ENCODE measurements at regions not wholly inside any gene's neighbourhood (a gene's known extent, or its start where the extent isn't known, plus 50 kb on each side); places are given as distances from the start of the nearest gene placed in this dataset.
A peak's percentile ranks its signal among the peaks of the same experiment; 100 is the strongest.

- Histone ChIP-seq H3K27ac (ENCODE audit: low read length) (no peak overlapping the region), H3K4me3 (ENCODE audit: low read length) (no peak overlapping the region), H3K4me1 (ENCODE audit: control insufficient read depth, insufficient read depth, low read length) (no peaks in the 10 kb centered on the region), H3K27me3 (ENCODE audit: control insufficient read depth, insufficient read depth, low read length) (no peaks in the 10 kb centered on the region), H3K36me3 (ENCODE audit: control insufficient read depth, insufficient read depth, low read length) (no peaks in the 10 kb centered on the region), H3K9me3 (replicated peaks; ENCODE audit: control insufficient read depth, low read depth, low read length) (no peaks in the 10 kb centered on the region)
- DNase-seq: peak; percentile 3
These were observed 92.1 kb upstream of the ANKRD50 start for GRCh38 chr4:124804584-124804983.

DNA sequence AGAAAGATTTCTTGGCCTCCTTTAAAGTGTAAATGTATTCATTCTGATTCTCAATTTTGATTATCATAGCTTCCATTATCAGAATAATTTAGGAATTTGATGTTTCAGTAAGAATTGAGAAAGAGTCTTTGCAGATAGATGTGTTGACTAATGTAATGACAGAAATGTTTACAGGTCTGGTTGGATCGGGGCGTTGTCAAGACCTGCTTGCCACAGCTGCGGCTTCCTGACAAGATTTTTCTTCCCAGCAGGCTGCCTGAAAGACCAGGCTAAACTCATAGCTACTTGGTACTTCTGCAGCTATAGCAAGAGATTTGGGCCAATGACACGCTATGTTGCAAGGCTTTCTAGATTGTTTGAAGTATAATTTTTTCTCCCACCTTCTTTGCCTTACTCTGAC is 91.5 kb upstream of the ANKRD50 start:
- no peak overlapping the region for H3K4me3 ChIP-seq (ENCODE audit: low read length)
- H3K36me3 ChIP-seq (ENCODE audit: control insufficient read depth, insufficient read depth, low read length): no peaks in the 10 kb centered on the region
- no peaks in the 10 kb centered on the region for H3K4me1 ChIP-seq (ENCODE audit: control insufficient read depth, insufficient read depth, low read length)
- no peak overlapping the region for H3K27ac ChIP-seq (ENCODE audit: low read length)
- no peaks in the 10 kb centered on the region for H3K27me3 ChIP-seq (ENCODE audit: control insufficient read depth, insufficient read depth, low read length)
- no peaks in the 10 kb centered on the region for H3K9me3 ChIP-seq (replicated peaks; ENCODE audit: control insufficient read depth, low read depth, low read length)
- WGBS (ENCODE audit: insufficient coverage): 86% methylated on average over 3 of the region's 4 CpGs
- no peak for DNase-seq

DNA sequence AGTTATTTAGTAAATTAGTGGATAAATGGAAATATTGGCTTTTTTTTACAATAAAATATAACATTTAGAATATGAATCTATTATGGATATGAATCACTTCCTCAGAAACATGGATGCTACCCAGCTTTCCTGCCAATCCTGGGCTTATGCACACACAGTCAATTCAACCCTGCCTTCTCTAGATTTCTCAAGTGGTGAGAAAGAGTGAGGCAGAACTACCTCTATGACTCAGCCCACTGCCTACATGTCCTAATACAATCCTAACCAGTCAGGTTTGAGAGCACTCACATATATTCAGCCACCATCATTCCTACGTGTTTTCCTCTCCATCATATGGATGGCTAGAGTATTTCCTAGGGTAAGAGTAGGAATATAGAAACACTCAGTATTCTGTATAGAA is 91.1 kb upstream of the ANKRD50 start:
- no CpG with 5 or more reads among the region's 1 CpG for WGBS (ENCODE audit: insufficient coverage)
- no peaks in the 10 kb centered on the region for H3K27me3 ChIP-seq (ENCODE audit: control insufficient read depth, insufficient read depth, low read length)
- no peak for DNase-seq
- no peak overlapping the region for H3K27ac ChIP-seq (ENCODE audit: low read length)
- H3K4me3 ChIP-seq (ENCODE audit: low read length): no peak overlapping the region
- H3K4me1 ChIP-seq (ENCODE audit: control insufficient read depth, insufficient read depth, low read length): no peaks in the 10 kb centered on the region
- H3K36me3 ChIP-seq (ENCODE audit: control insufficient read depth, insufficient read depth, low read length): no peaks in the 10 kb centered on the region
- H3K9me3 ChIP-seq (replicated peaks; ENCODE audit: control insufficient read depth, low read depth, low read length): no peaks in the 10 kb centered on the region

DNA sequence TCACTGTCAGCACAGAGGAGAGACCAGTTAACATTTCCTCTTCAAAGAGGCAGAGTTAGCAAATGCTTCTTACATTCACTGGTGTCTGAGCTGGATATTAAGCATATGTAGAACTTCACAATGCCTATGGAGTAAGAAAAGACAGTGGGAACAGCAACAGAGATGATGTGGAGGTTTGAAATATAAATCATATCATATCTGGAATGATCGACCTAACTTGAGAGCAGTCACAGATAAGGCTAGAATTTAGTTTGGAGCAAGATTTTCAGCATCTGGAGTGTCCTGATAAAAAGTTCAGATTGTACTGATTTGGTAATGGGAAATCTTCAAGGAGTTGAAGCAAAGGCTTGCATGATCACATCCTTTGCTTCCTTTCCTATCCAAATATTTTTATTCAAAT is 90.5 kb upstream of the ANKRD50 start:
- no peaks in the 10 kb centered on the region for H3K9me3 ChIP-seq (replicated peaks; ENCODE audit: control insufficient read depth, low read depth, low read length)
- no peaks in the 10 kb centered on the region for H3K27me3 ChIP-seq (ENCODE audit: control insufficient read depth, insufficient read depth, low read length)
- no peak overlapping the region for H3K27ac ChIP-seq (ENCODE audit: low read length)
- no peaks in the 10 kb centered on the region for H3K36me3 ChIP-seq (ENCODE audit: control insufficient read depth, insufficient read depth, low read length)
- no peak for DNase-seq
- no peaks in the 10 kb centered on the region for H3K4me1 ChIP-seq (ENCODE audit: control insufficient read depth, insufficient read depth, low read length)
- WGBS (ENCODE audit: insufficient coverage): 83% methylated on average over 1 of the region's 1 CpG
- no peak overlapping the region for H3K4me3 ChIP-seq (ENCODE audit: low read length)

- Histone ChIP-seq H3K27me3 (ENCODE audit: control insufficient read depth, insufficient read depth, low read length) (no peaks in the 10 kb centered on the region), H3K4me3 (ENCODE audit: low read length) (no peak overlapping the region), H3K4me1 (ENCODE audit: control insufficient read depth, insufficient read depth, low read length) (no peaks in the 10 kb centered on the region), H3K27ac (ENCODE audit: low read length) (no peak overlapping the region), H3K36me3 (ENCODE audit: control insufficient read depth, insufficient read depth, low read length) (no peaks in the 10 kb centered on the region), H3K9me3 (replicated peaks; ENCODE audit: control insufficient read depth, low read depth, low read length) (no peaks in the 10 kb centered on the region)
- no peak for DNase-seq
- WGBS (ENCODE audit: insufficient coverage): no CpG with 5 or more reads among the region's 3 CpGs
These were observed 84.7 kb upstream of the ANKRD50 start for GRCh38 chr4:124797223-124797622.

GRCh38 chr4:124790471-124790870 is 77.9 kb upstream of the ANKRD50 start:
- H3K9me3 ChIP-seq (replicated peaks; ENCODE audit: control insufficient read depth, low read depth, low read length): no peaks in the 10 kb centered on the region
- no peak overlapping the region for H3K27ac ChIP-seq (ENCODE audit: low read length)
- H3K27me3 ChIP-seq (ENCODE audit: control insufficient read depth, insufficient read depth, low read length): no peaks in the 10 kb centered on the region
- no peaks in the 10 kb centered on the region for H3K4me1 ChIP-seq (ENCODE audit: control insufficient read depth, insufficient read depth, low read length)
- H3K36me3 ChIP-seq (ENCODE audit: control insufficient read depth, insufficient read depth, low read length): no peaks in the 10 kb centered on the region
- no peak overlapping the region for H3K4me3 ChIP-seq (ENCODE audit: low read length)
- no peak for DNase-seq

- DNase-seq: no peak
- Histone ChIP-seq H3K9me3 (replicated peaks; ENCODE audit: control insufficient read depth, low read depth, low read length) (no peaks in the 10 kb centered on the region), H3K4me1 (ENCODE audit: control insufficient read depth, insufficient read depth, low read length) (no peaks in the 10 kb centered on the region), H3K27ac (ENCODE audit: low read length) (no peak overlapping the region), H3K27me3 (ENCODE audit: control insufficient read depth, insufficient read depth, low read length) (no peaks in the 10 kb centered on the region), H3K4me3 (ENCODE audit: low read length) (no peak overlapping the region), H3K36me3 (ENCODE audit: control insufficient read depth, insufficient read depth, low read length) (no peaks in the 10 kb centered on the region)
- WGBS (ENCODE audit: insufficient coverage): no CpG with 5 or more reads among the region's 2 CpGs
These were observed 74.1 kb upstream of the ANKRD50 start for GRCh38 chr4:124786634-124787033.

GRCh38 chr4:124785645-124786044 is 73.1 kb upstream of the ANKRD50 start:
- H3K4me3 ChIP-seq (ENCODE audit: low read length): no peak overlapping the region
- no peaks in the 10 kb centered on the region for H3K27me3 ChIP-seq (ENCODE audit: control insufficient read depth, insufficient read depth, low read length)
- H3K36me3 ChIP-seq (ENCODE audit: control insufficient read depth, insufficient read depth, low read length): no peaks in the 10 kb centered on the region
- H3K27ac ChIP-seq (ENCODE audit: low read length): no peak overlapping the region
- DNase-seq: no peak
- no peaks in the 10 kb centered on the region for H3K4me1 ChIP-seq (ENCODE audit: control insufficient read depth, insufficient read depth, low read length)
- WGBS (ENCODE audit: insufficient coverage): no CpG with 5 or more reads among the region's 1 CpG
- H3K9me3 ChIP-seq (replicated peaks; ENCODE audit: control insufficient read depth, low read depth, low read length): no peaks in the 10 kb centered on the region

DNA sequence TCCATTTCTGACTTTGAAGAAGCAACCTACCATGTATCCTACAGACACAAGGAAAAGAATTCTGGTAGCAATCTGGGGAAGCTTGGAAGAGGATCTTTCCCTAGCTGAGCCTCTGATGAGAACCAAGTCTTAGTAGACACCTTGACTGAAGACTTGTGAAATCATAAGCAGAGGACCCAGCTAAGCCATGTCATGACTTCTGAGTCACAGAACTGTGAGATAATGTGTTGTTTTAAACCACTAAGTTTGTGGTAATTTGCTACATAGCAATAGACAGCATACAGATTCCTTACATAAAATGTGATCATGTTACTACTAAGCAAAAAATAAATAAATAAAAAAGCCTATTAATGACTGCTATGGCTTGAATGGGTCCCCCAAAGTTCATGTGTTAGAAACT is 71.3 kb upstream of the ANKRD50 start:
- Histone ChIP-seq H3K36me3 (ENCODE audit: control insufficient read depth, insufficient read depth, low read length) (no peaks in the 10 kb centered on the region), H3K4me3 (ENCODE audit: low read length) (no peak overlapping the region), H3K27ac (ENCODE audit: low read length) (no peak overlapping the region), H3K27me3 (ENCODE audit: control insufficient read depth, insufficient read depth, low read length) (no peaks in the 10 kb centered on the region), H3K4me1 (ENCODE audit: control insufficient read depth, insufficient read depth, low read length) (no peaks in the 10 kb centered on the region), H3K9me3 (replicated peaks; ENCODE audit: control insufficient read depth, low read depth, low read length) (no peaks in the 10 kb centered on the region)
- DNase-seq: no peak

GRCh38 chr4:124777007-124777406 is 64.5 kb upstream of the ANKRD50 start:
- H3K27ac ChIP-seq (ENCODE audit: low read length): no peak overlapping the region
- no peaks in the 10 kb centered on the region for H3K4me1 ChIP-seq (ENCODE audit: control insufficient read depth, insufficient read depth, low read length)
- H3K4me3 ChIP-seq (ENCODE audit: low read length): no peak overlapping the region
- DNase-seq: no peak
- H3K36me3 ChIP-seq (ENCODE audit: control insufficient read depth, insufficient read depth, low read length): no peaks in the 10 kb centered on the region
- no CpG with 5 or more reads among the region's 1 CpG for WGBS (ENCODE audit: insufficient coverage)
- no peaks in the 10 kb centered on the region for H3K27me3 ChIP-seq (ENCODE audit: control insufficient read depth, insufficient read depth, low read length)
- no peaks in the 10 kb centered on the region for H3K9me3 ChIP-seq (replicated peaks; ENCODE audit: control insufficient read depth, low read depth, low read length)

- Histone ChIP-seq H3K36me3 (ENCODE audit: control insufficient read depth, insufficient read depth, low read length) (no peaks in the 10 kb centered on the region), H3K4me1 (ENCODE audit: control insufficient read depth, insufficient read depth, low read length) (no peaks in the 10 kb centered on the region), H3K27ac (ENCODE audit: low read length) (no peak overlapping the region), H3K4me3 (ENCODE audit: low read length) (no peak overlapping the region), H3K9me3 (replicated peaks; ENCODE audit: control insufficient read depth, low read depth, low read length) (no peaks in the 10 kb centered on the region), H3K27me3 (ENCODE audit: control insufficient read depth, insufficient read depth, low read length) (no peaks in the 10 kb centered on the region)
- WGBS (ENCODE audit: insufficient coverage): no CpG with 5 or more reads among the region's 2 CpGs
- DNase-seq: no peak
These were observed 56.2 kb upstream of the ANKRD50 start for GRCh38 chr4:124768596-124769365.

Measured in muscle of leg (tissue), 3 donors.